NCI-H2196 treated with DMSO at 0.1 percent for 48 hours (cell line): ENCODE measurements at regions not wholly inside any gene's neighbourhood (a gene's known extent, or its start where the extent isn't known, plus 50 kb on each side); places are given as distances from the start of the nearest gene placed in this dataset.

Experiments
- DNase-seq: peaks from one replicate; lab custom pipeline; 2025; ENCODE audit not compliant: unreplicated experiment; lab: John Stamatoyannopoulos, UW

- DNase-seq: no peak
Observed at GRCh38 chr13:107434347-107434746, 781.0 kb downstream of the LIG4 start.

- no peak for DNase-seq
Observed at GRCh38 chr13:107427536-107427935, 787.8 kb downstream of the LIG4 start.

GRCh38 chr13:107422421-107422820 lies 792.9 kb downstream of the LIG4 start:
- DNase-seq: no peak

GRCh38 chr13:107421951-107422350 lies 793.4 kb downstream of the LIG4 start:
- no peak for DNase-seq

- no peak for DNase-seq
Observed at GRCh38 chr13:107421028-107421427, 794.3 kb downstream of the LIG4 start.

GRCh38 chr13:107413005-107413404 lies 802.3 kb downstream of the LIG4 start:
- no peak for DNase-seq

GRCh38 chr13:107407074-107407473 lies 808.3 kb downstream of the LIG4 start:
- no peak for DNase-seq

GRCh38 chr13:107395927-107396662 lies 819.2 kb downstream of the LIG4 start:
- DNase-seq: no peak

GRCh38 chr13:107392205-107392604 lies 823.1 kb downstream of the LIG4 start:
- no peak for DNase-seq

- no peak for DNase-seq
Observed at GRCh38 chr13:107387525-107387924, 819.6 kb upstream of the ARGLU1 start.

GRCh38 chr13:107379407-107380155 lies 811.6 kb upstream of the ARGLU1 start:
- DNase-seq: no peak

GRCh38 chr13:107376341-107377125 lies 808.6 kb upstream of the ARGLU1 start:
- peak; percentile 29 for DNase-seq

GRCh38 chr13:107375701-107376340 lies 807.9 kb upstream of the ARGLU1 start:
- no peak for DNase-seq

GRCh38 chr13:107374038-107374437 lies 806.1 kb upstream of the ARGLU1 start:
- no peak for DNase-seq

GRCh38 chr13:107373551-107373950 lies 805.6 kb upstream of the ARGLU1 start:
- DNase-seq: peak; percentile 38

- no peak for DNase-seq
Observed at GRCh38 chr13:107370015-107370785, 802.3 kb upstream of the ARGLU1 start.

- no peak for DNase-seq
Observed at GRCh38 chr13:107367258-107367657, 799.3 kb upstream of the ARGLU1 start.

- DNase-seq: no peak
Observed at GRCh38 chr13:107365466-107366215, 797.7 kb upstream of the ARGLU1 start.

GRCh38 chr13:107364658-107365057 lies 796.7 kb upstream of the ARGLU1 start:
- DNase-seq: no peak

- DNase-seq: no peak
Observed at GRCh38 chr13:107361666-107362065, 793.7 kb upstream of the ARGLU1 start.
